ENCODE measurements at regions not wholly inside any gene's neighbourhood (a gene's known extent, or its start where the extent isn't known, plus 50 kb on each side); places are given as distances from the start of the nearest gene placed in this dataset.

- no peak for DNase-seq
These were observed 399.0 kb downstream of the NKX6-1 start for GRCh38 chr4:84100071-84100470.

GRCh38 chr4:84099599-84099998, 399.5 kb downstream of the NKX6-1 start:
- DNase-seq = no peak

DNA sequence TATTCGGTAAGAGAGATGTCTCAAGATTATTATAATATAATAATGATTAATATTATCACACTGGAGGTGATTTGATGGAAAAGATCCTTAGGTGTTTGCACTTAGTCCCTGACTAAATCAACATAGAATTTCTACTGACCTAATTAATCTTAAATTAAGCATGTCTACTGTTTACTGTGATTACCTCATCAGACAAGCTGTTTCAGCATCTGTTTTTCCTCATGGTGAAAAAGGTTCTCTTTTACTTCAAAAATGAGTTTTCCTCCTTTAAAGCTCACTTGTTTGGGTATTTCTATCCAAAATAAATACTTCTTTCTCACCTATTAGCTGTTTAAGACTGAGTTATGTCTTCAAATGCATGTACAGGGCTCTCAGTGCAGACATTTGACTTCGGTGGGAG, 407.8 kb downstream of the NKX6-1 start:
- no peak for DNase-seq

DNA sequence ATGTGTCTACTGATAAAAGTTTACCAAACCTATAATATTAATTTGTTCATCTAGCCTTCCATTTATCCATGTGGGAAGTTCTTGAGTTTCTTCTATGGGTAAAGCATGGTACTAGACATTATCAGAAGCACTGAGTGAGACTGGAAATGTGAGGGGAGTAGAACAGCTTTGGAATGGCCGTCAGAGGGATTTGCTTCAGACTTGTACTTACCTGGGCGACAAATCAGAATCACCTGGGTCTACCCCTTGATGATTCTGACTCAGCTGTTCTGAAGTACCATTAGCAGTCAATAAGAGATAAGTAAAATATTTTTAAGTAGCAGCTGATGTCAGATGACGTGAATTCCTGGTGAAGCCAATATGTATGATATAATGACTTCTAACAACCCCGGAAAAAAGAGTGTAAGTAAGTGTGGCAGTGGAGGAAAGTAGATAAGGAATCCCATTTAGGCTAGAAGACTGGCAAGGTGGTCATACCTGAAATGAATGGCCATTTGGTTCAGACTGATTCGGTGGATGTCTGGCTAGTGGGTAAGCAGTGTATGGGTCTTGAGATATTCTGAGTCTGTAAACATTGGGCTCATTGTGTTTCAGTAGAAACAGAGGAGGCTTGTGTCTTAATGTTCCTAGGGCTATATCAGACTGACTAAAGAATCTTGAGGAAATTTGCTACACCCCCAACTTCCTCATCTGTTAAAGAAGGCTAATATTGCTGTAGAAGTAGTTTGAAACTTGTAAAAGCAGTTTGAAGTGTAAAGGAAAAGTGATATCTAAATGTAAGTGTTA, 409.2 kb downstream of the NKX6-1 start:
- no peak for DNase-seq

DNA sequence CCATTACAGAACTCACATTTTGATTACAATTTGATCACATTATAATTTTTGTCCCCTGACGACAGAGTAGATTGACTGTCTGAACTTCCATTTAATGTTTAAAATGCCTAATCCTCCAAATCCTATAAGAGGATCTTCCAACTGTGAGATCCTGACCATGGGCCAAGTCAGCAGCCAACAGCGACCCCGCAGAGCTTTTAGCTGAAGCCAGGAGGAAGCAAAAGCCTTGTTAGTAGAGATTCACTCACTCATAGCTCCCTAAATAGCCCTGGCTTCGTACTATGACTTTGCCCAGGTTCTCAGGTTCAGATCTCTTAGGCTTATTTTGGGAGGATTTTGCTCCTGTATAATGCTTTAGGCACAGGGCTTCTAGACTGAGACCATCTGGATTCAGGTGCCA, 413.1 kb downstream of the NKX6-1 start:
- DNase-seq = no peak

DNA sequence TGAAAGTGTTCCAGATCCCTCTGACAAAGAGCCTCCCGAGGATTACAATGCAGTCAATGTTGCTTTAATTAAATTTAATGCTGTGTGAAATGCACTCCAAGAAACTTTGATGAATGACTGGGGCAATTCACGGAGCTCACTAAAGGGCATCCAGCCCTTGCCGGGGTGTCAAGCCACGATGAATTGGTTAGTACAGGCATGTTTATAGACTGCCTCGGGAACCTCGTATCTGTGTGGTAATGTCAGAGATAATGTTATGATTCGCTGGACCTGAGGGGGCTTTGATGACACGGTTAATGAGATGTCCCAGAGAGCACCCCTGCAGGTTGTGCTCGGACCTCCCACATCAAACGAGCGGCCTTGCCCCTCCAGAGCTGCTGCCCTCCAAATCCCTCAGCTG, 428.8 kb downstream of the NKX6-1 start:
- DNase-seq = no peak

GRCh38 chr4:84063619-84064018, 435.5 kb downstream of the NKX6-1 start:
- DNase-seq = no peak

DNA sequence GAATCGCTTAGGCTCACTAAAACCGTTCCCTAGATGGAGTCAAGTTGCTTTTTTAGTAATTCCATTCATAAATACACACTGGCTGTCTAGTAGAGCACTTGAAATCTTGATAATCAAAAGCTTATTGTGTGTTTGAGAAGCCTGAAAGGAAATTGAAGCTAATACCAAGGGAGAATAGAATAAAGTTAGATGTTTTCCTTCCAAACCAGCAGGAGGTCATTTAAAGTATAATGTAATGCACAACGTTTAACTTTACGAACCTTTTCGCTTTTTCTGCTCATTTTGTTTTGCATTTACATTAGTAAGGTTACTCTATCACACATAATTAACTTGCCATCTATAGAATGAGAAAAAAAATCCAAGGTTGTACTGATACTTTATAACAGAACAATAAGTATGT, 440.9 kb downstream of the NKX6-1 start:
- no peak for DNase-seq

- no peak for DNase-seq
These were observed 447.5 kb downstream of the NKX6-1 start for GRCh38 chr4:84051639-84052038.

DNA sequence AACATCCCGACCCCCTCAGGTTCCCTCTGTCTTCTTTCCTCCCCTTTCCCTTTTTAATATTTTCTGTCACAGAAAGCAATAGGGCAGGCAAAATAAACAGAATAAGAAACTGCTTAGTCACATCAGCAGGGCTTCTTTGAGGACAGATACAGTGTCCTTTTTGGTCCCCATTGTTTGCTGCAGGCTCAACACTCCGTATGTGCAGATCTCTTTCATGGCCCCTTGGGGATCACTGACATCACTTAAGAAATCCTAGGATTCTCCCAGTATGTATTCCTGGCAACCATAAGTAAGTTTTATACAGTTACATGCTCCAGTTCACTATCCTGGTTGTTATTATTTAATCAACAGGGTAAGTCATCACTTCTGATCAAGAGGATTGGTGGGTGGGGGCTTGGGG, 448.0 kb downstream of the NKX6-1 start:
- no peak for DNase-seq

DNA sequence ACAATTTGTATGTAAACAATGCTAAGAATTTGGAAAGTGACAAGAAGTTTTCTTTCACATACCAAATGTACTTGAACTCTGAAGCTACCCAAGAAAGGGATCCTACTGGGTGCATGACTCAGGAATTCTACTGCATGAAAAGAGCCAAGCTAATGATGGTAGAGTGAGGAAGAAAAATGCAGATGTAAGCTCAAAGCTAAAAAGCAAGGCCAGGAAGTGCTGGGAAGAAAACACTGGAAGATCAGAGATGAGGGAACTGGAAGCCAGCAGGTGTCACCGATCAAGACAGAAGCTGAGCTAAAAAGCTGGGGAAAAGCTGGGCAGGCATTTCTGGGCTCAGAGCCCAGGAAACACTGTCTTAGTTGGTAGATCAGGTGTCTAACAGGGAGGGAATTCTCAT, 449.1 kb downstream of the NKX6-1 start:
- no peak for DNase-seq

DNA sequence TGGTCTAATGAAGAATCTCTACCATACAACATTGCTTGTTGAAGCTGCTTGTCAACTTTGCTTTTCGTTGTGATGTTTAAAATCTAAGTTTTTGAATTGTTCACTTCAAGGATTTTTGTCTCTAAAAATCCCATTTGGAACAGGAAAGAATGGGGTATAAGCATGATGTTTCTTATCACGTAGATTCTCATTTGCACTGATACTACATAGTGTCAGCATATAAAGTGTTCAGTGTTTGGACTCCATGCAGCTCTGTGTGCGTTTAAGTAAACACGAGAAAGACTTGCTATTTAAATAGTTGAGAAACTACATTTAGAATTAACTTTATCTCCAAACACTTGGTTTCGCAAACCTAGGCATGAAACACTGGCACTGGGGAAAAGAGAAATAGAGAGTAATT, 452.5 kb downstream of the NKX6-1 start:
- DNase-seq = no peak

DNA sequence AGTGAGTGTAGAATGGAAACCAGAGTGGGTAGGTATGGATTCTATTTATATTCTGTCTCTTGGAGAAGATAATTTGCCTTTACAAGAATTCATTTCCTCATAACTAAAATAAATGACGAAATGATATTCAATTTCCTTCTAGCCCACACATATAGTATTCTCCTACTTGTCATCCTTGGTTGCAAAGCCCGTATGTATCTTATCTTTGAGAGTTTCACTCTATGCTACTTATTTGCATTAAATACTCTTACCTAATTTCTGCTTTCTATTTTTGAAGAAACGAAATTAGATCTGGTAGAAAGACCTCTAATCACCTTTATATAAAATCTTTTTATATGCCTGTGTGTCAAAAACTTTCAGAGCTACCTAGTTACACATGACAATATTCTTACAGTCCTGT, 457.7 kb downstream of the NKX6-1 start:
- DNase-seq = no peak

- no peak for DNase-seq
These were observed 463.5 kb downstream of the NKX6-1 start for GRCh38 chr4:84035568-84035967.

DNA sequence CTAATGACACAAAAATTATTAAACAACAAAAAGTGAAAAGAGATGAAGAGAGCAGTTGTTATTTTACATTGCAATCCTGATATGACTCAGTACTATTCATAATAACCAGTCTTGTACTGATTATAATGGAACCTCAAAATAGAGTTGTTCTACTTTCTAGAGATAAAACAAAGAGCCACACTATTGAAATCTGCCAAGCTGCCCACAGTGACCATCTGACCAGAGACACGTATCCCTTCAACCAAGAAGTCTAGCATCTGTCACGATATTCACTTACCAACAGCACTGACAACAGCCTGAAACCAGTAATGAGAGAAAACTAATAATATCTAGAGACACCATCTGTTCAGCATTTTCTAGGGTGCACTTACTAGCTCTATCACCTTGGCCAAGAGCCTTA, 466.7 kb downstream of the NKX6-1 start:
- no peak for DNase-seq

GRCh38 chr4:84031401-84031800, 467.7 kb downstream of the NKX6-1 start:
- no peak for DNase-seq

GRCh38 chr4:84028340-84028739, 470.8 kb downstream of the NKX6-1 start:
- no peak for DNase-seq

DNA sequence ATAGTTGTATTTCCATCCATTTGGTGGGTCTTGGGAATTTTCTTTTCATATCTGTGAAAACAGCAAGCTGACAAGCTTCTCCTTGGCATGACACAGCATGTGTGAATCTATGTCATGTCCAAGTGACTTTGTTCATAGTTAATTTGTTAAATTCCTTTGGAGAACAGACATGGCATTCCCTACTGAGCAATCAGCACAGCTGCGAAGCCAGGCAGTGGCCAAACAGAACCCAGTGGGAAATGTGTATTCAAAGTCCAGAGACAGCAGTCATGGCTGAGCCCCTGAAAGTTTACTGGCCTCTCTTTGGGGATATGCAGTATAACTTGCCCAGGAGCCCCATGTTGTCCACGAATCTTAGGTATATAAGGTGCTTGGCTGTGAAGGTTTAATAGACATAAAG, 474.7 kb downstream of the NKX6-1 start:
- DNase-seq = peak; percentile 25

DNA sequence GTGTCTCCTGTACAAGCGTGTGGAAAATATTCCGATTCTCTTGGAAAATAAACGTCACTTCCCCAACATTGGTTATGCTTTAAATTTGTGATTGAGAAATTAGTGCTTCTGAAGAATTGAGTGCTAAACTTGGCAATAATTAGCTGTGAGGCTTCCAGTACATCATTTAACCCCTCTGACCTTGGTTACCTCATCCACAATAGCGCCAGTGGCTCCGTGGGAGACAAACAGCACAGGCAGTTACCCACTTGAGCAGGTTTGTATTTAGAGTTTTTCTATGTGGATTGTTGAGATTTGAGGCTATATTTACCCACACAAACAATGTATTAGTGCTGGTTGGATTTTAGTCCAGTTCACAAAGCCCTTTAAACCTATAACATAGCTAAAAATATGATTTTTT, 476.5 kb downstream of the NKX6-1 start:
- DNase-seq = no peak

DNA sequence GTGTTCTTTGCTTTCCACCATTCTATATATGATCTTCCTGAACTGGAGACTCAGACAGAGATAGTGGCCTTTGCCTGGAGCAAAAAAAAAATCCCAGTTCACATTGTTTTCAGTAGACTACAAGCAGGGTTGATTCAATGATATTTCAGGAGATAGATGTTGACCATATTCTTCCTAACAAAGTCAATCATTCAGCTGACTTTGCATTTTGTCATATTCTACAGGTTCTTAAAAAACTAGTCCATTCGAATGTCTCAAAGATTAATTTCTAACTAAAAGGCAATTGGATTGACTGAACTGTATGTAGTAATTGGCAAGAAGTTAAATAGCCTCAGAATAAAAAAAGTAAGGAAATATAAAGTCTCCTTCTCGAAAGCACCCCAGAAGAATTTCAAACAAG, 479.5 kb downstream of the NKX6-1 start:
- DNase-seq = no peak

- DNase-seq = no peak
These were observed 467.1 kb downstream of the GPAT3 start for GRCh38 chr4:84003046-84003445.

- no peak for DNase-seq
These were observed 466.1 kb downstream of the GPAT3 start for GRCh38 chr4:84001876-84002569.

DNA sequence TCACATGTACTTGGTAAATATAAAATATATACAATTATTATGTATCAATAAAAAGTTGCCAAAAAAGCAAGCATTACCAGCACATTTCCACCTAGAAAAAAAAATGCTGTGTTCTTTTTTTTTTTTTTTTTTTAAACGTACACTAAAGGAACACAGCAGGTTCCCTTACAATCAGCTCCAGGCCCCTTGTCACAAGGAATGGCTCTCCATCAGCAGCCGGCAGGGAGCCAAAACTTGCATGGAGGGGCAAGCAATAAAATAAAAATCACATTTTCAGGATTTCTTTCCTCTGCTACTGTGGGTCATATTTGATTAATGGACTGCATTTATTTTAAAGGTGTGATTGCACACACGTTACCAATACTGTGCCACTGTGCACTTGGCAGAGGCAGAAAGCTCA, 460.3 kb downstream of the GPAT3 start:
- no peak for DNase-seq

DNA sequence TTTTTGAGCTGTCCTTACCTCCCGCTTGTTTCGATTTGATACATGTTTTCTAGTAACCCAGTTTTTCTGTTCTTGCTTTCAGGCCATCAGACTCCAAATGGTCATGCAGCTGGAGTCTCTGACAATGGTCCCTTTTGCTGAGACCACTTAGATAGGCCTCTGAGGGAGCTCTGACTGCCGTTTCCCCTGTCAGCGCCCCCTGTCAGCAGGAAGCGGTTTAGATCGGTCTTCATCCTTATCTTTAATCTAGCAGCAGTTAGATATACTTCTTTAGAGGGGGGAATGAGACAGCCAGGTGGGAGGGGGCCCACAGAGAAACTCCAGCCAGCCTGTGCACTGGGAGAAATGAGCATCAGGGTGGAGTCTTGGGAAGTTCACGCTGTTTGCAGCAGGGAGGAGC, 457.9 kb downstream of the GPAT3 start:
- DNase-seq = no peak

DNA sequence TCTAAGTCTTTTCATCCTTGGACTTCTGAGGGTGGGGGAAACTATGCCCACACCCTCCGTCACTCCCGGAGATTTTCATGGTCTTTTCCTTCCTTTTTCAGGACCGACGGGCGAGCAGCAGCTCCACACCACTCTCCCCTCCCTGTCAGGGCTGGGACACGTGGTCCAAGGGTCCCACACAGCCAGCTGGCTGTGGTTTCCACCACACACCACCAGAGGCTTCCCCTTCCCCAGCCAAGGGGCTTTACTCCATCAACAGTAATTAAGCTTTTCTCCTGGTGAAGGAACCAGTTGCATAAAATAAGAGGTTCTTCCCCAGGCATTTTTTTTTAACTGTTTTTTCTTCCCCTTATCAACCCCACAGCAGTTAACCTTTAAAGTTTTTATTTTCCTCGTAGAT, 453.9 kb downstream of the GPAT3 start:
- DNase-seq = no peak

Measured in femur (tissue), 1 donor.